SK-N-SH (cell line): ENCODE measurements at regions not wholly inside any gene's neighbourhood (a gene's known extent, or its start where the extent isn't known, plus 50 kb on each side); places are given as distances from the start of the nearest gene placed in this dataset.

Experiments used
- CTCF ChIA-PET: fragments of 300-600, 350-600 bp; formaldehyde crosslinking; extraction: SDS; loops from one replicate; lab custom pipeline; 2021; lab: Yijun Ruan, JAX
- POLR2A ChIA-PET: fragments of 350-600 bp; sonication (Branson Sonifier 250); formaldehyde crosslinking; extraction: SDS; loops from one replicate; lab custom pipeline; 2020; ENCODE audit warnings: antibody characterized with exemption, inconsistent platforms; lab: Yijun Ruan, JAX
- DNase-seq: peaks from one replicate; pipeline ENCODE4 v3.0.0; 2012
- H2AFZ ChIP-seq: fragments of 200-600 bp; sonication (generic); 2 replicates; pipeline ENCODE4 v1.8.1; 2016; ENCODE audit warnings: antibody characterized with exemption, mild to moderate bottlenecking, low read depth
- H3F3A ChIP-seq: fragments of 200-600 bp; sonication (generic); replicated peaks from 2 replicates; pipeline ENCODE3; 2016; ENCODE audit warnings: antibody characterized with exemption, mild to moderate bottlenecking; ENCODE audit not compliant: insufficient read depth
- H3K27ac ChIP-seq, 2 experiments: fragments of 200-500 bp in 1 of 2; fragments of 200-600 bp in 1 of 2; sonication (Bioruptor generic) in 1 of 2; sonication (generic), shearing (Covaris generic) in 1 of 2; 2 replicates each; pipeline versions ENCODE4 v1.5.1 to v1.6.1; 2014 to 2016; ENCODE audit warnings: low read depth in 2 of 2, inconsistent platforms in 1 of 2, low read length in 1 of 2, mild to moderate bottlenecking in 1 of 2, mixed read lengths in 1 of 2
- H3K27me3 ChIP-seq: fragments of 200-600 bp; sonication (generic), shearing (Covaris generic); 2 replicates; pipeline ENCODE4 v1.6.1; 2016; ENCODE audit warnings: mixed run types; ENCODE audit not compliant: insufficient read depth
- H3K36me3 ChIP-seq, 2 experiments: fragments of 200-500 bp in 1 of 2; fragments of 200-600 bp in 1 of 2; sonication (Bioruptor generic) in 1 of 2; sonication (generic) in 1 of 2; replicated peaks in 1 of 2; 2 replicates each; pipeline versions ENCODE3 to v1.5.1; 2014 to 2016; ENCODE audit warnings: low read length in 1 of 2, mild to moderate bottlenecking in 1 of 2; ENCODE audit not compliant: insufficient read depth in 2 of 2, control insufficient read depth in 1 of 2
- H3K4me1 ChIP-seq, 2 experiments: fragments of 200-500 bp in 1 of 2; fragments of 200-600 bp in 1 of 2; sonication (Bioruptor generic) in 1 of 2; sonication (generic), shearing (Covaris generic) in 1 of 2; 2 replicates each; pipeline versions ENCODE4 v1.5.1 to v1.6.1; 2014 to 2016; ENCODE audit warnings: low read depth in 1 of 2, low read length in 1 of 2, mixed run types in 1 of 2; ENCODE audit not compliant: insufficient read depth in 2 of 2, control insufficient read depth in 1 of 2
- H3K4me2 ChIP-seq: fragments of 200-600 bp; sonication (generic), shearing (Covaris generic); 2 replicates; pipeline ENCODE4 v1.6.1; 2017; ENCODE audit warnings: mixed run types
- H3K4me3 ChIP-seq, 2 experiments: fragments of 200-500 bp in 1 of 2; fragments of 200-600 bp in 1 of 2; sonication (Bioruptor generic) in 1 of 2; sonication (generic), shearing (Covaris generic) in 1 of 2; 2 replicates each; pipeline versions ENCODE4 v1.5.1 to v1.8.1; 2014 to 2016; ENCODE audit warnings: low read depth in 2 of 2, inconsistent platforms in 1 of 2, low read length in 1 of 2, mild to moderate bottlenecking in 1 of 2, mixed read lengths in 1 of 2, moderate library complexity in 1 of 2
- H3K79me2 ChIP-seq: fragments of 200-600 bp; sonication (generic); 2 replicates; pipeline ENCODE4 v1.8.1; 2017; ENCODE audit warnings: mild to moderate bottlenecking; ENCODE audit not compliant: insufficient read depth
- H3K9ac ChIP-seq: fragments of 200-600 bp; sonication (generic); 2 replicates; pipeline ENCODE4 v1.6.1; 2017; ENCODE audit warnings: mixed run types
- H3K9me2 ChIP-seq: fragments of 200-600 bp; sonication (generic); 2 replicates; pipeline ENCODE4 v1.6.1; 2017; ENCODE audit warnings: mixed run types
- H3K9me3 ChIP-seq: fragments of 200-600 bp; sonication (generic); 2 replicates; pipeline ENCODE4 v1.6.1; 2017; ENCODE audit warnings: mixed run types, mild to moderate bottlenecking, moderate library complexity
- H4K20me1 ChIP-seq: fragments of 200-600 bp; sonication (generic); 2 replicates; pipeline ENCODE4 v1.6.1; 2017; ENCODE audit warnings: mild to moderate bottlenecking, mixed run types; ENCODE audit not compliant: insufficient read depth
- CHD2 ChIP-seq: fragments of 150-350 bp; IDR thresholded peaks from 2 replicates; pipeline ENCODE4 v1.6.1; 2018; ENCODE audit warnings: low read length; ENCODE audit not compliant: partially characterized antibody
- EZH2phosphoT487 ChIP-seq: fragments of 200-600 bp; sonication (generic); IDR thresholded peaks from 2 replicates; pipeline ENCODE4 v1.6.1; 2017; ENCODE audit warnings: low read depth, mixed run types, mild to moderate bottlenecking, antibody characterized with exemption, moderate library complexity, borderline replicate concordance
- FOXJ3 ChIP-seq: sonication (generic); formaldehyde crosslinking; IDR thresholded peaks from 2 replicates; pipeline ENCODE4 v1.5.1; 2020; ENCODE audit warnings: mild to moderate bottlenecking, missing genetic modification reagents
- JUND ChIP-seq: IDR thresholded peaks from 2 replicates; pipeline ENCODE4 v1.4.0; 2012
- MXI1 ChIP-seq: IDR thresholded peaks from 2 replicates; pipeline ENCODE4 v1.6.1; 2012; ENCODE audit warnings: mild to moderate bottlenecking, low read depth, low read length, improper control_type of control experiment
- RCOR1 ChIP-seq: fragments of 150-350 bp; IDR thresholded peaks from 2 replicates; pipeline ENCODE4 v1.6.1; 2017; ENCODE audit warnings: antibody characterized with exemption, low read length
- RFX5 ChIP-seq: IDR thresholded peaks from 2 replicates; pipeline ENCODE4 v1.6.1; 2012; ENCODE audit warnings: mild to moderate bottlenecking, improper control_type of control experiment, low read length
- RXRA ChIP-seq: IDR thresholded peaks from 2 replicates; pipeline ENCODE4 v1.4.0; 2012; ENCODE audit warnings: low read depth, mild to moderate bottlenecking, borderline replicate concordance
- SIN3A ChIP-seq: IDR thresholded peaks from 2 replicates; pipeline ENCODE4 v1.6.1; 2012; ENCODE audit warnings: low read depth, mild to moderate bottlenecking, low read length, moderate library complexity, borderline replicate concordance
- TAF1 ChIP-seq: IDR thresholded peaks from 2 replicates; pipeline ENCODE4 v1.6.1; 2012; ENCODE audit warnings: low read depth, mild to moderate bottlenecking, low read length, moderate library complexity, borderline replicate concordance
- TCF12 ChIP-seq: IDR thresholded peaks from 2 replicates; pipeline ENCODE4 v1.4.0; 2012
- WGBS: methylation state at CpG from one replicate; pipeline ENCODE4 v1.1.6; 2017; ENCODE audit warnings: low lambda C conversion rate; 5-methylcytosine and 5-hydroxymethylcytosine counted together
- TF ChIP-seq, protein P1 (sequence below): IDR thresholded peaks from 2 replicates; pipeline ENCODE4 v1.4.0; 2012; ENCODE audit warnings: low read depth, borderline replicate concordance
- TF ChIP-seq, protein P2 (sequence below): IDR thresholded peaks from 2 replicates; pipeline ENCODE4; 2012
- TF ChIP-seq, protein P3 (sequence below): IDR thresholded peaks from 2 replicates; pipeline ENCODE4 v1.6.1; 2012; ENCODE audit warnings: mild to moderate bottlenecking, low read depth, low read length, moderate library complexity
- TF ChIP-seq, protein P4 (sequence below): IDR thresholded peaks from 2 replicates; pipeline ENCODE4 v1.4.0; 2012; ENCODE audit warnings: low read depth
- TF ChIP-seq, protein P5 (sequence below): fragments of 150-350 bp; IDR thresholded peaks from 2 replicates; pipeline ENCODE4 v1.6.1; 2016; ENCODE audit warnings: mild to moderate bottlenecking, low read depth, low read length

DNA sequence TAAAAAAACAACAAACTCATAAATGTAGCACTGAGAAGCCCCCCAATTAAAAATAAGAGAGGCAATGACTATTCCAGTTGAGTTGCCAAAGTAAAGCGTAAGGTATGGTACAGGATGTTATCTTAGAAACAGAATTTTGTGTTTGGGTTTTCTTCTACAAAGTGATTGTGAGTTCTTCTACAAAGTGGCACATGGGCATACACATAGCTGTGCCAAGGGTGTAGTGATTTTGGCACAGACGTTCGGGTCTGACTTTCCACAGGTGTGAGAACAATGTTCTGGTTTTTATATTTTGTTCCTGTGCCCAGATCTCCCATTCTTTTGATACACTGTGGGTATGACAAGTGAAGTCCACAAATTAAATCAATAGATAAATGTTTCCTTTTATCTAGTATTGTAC lies 190.1 kb upstream of the CSNK1A1L start (continued):
- TF ChIP-seq, protein P1, sequence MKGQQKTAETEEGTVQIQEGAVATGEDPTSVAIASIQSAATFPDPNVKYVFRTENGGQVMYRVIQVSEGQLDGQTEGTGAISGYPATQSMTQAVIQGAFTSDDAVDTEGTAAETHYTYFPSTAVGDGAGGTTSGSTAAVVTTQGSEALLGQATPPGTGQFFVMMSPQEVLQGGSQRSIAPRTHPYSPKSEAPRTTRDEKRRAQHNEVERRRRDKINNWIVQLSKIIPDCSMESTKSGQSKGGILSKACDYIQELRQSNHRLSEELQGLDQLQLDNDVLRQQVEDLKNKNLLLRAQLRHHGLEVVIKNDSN, result no peak
- TF ChIP-seq SIN3A (no peak), TCF12 (no peak), MXI1 (no peak), JUND (no peak), TAF1 (no peak)
- TF ChIP-seq, protein P2, sequence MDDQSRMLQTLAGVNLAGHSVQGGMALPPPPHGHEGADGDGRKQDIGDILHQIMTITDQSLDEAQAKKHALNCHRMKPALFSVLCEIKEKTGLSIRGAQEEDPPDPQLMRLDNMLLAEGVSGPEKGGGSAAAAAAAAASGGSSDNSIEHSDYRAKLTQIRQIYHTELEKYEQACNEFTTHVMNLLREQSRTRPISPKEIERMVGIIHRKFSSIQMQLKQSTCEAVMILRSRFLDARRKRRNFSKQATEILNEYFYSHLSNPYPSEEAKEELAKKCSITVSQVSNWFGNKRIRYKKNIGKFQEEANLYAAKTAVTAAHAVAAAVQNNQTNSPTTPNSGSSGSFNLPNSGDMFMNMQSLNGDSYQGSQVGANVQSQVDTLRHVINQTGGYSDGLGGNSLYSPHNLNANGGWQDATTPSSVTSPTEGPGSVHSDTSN, result no peak

DNA sequence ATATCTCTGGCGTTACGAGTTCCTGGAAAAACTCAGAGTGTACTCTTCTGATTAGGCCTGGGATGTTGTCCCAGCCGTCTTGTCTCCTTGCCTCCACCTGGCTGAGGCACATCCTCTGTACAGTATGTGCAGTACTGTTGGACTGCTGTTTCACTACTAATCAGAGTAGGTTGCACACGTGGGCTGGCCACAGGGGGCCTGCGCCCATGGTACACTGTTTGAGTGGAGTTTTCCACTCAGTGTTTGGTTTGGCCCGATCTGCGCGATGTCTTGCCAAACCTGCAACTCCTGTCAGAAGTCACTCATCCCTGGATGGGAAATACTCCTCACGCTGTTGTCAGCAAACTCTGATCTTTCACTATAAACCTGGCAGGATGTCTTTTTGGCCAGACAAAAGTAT lies 189.6 kb upstream of the CSNK1A1L start:
- ChIA-PET POLR2A (no interaction called here), CTCF (no interaction called here)
- H3K9ac ChIP-seq, result no peak overlapping the region
- H3K9me3 ChIP-seq, result no peaks in the 10 kb centered on the region
- no peaks in the 10 kb centered on the region for H3K9me2 ChIP-seq
- H2AFZ ChIP-seq, result 0 out of 2 replicates have a peak overlapping the region, but pooled peaks have one; percentile 10
- no peaks in the 10 kb centered on the region for H3K79me2 ChIP-seq
- no peaks in the 10 kb centered on the region for H4K20me1 ChIP-seq
- peak overlapping the region in 1 of 2 experiments; percentile 37; a peak in 2 of 4 replicates for H3K27ac ChIP-seq
- DNase-seq, result no peak
- H3K4me1 ChIP-seq, result no peaks in the 10 kb centered on the region
- WGBS, result 27% methylated on average over 6 of the region's 9 CpGs
- no peaks in the 10 kb centered on the region for H3K36me3 ChIP-seq
- no peaks in the 10 kb centered on the region for H3F3A ChIP-seq
- no peak overlapping the region for H3K4me3 ChIP-seq
- no peak overlapping the region for H3K4me2 ChIP-seq
- TF ChIP-seq JUND (no peak), CHD2 (no peak), RCOR1 (no peak), RFX5 (no peak), SIN3A (no peak), RXRA (no peak), EZH2phosphoT487 (no peak), FOXJ3 (CRISPR knock-in tag) (no peak)
- TF ChIP-seq, protein P3, sequence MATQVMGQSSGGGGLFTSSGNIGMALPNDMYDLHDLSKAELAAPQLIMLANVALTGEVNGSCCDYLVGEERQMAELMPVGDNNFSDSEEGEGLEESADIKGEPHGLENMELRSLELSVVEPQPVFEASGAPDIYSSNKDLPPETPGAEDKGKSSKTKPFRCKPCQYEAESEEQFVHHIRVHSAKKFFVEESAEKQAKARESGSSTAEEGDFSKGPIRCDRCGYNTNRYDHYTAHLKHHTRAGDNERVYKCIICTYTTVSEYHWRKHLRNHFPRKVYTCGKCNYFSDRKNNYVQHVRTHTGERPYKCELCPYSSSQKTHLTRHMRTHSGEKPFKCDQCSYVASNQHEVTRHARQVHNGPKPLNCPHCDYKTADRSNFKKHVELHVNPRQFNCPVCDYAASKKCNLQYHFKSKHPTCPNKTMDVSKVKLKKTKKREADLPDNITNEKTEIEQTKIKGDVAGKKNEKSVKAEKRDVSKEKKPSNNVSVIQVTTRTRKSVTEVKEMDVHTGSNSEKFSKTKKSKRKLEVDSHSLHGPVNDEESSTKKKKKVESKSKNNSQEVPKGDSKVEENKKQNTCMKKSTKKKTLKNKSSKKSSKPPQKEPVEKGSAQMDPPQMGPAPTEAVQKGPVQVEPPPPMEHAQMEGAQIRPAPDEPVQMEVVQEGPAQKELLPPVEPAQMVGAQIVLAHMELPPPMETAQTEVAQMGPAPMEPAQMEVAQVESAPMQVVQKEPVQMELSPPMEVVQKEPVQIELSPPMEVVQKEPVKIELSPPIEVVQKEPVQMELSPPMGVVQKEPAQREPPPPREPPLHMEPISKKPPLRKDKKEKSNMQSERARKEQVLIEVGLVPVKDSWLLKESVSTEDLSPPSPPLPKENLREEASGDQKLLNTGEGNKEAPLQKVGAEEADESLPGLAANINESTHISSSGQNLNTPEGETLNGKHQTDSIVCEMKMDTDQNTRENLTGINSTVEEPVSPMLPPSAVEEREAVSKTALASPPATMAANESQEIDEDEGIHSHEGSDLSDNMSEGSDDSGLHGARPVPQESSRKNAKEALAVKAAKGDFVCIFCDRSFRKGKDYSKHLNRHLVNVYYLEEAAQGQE, result no peak
- TF ChIP-seq, protein P4, sequence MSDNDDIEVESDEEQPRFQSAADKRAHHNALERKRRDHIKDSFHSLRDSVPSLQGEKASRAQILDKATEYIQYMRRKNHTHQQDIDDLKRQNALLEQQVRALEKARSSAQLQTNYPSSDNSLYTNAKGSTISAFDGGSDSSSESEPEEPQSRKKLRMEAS, result no peak
- TF ChIP-seq, protein P5, sequence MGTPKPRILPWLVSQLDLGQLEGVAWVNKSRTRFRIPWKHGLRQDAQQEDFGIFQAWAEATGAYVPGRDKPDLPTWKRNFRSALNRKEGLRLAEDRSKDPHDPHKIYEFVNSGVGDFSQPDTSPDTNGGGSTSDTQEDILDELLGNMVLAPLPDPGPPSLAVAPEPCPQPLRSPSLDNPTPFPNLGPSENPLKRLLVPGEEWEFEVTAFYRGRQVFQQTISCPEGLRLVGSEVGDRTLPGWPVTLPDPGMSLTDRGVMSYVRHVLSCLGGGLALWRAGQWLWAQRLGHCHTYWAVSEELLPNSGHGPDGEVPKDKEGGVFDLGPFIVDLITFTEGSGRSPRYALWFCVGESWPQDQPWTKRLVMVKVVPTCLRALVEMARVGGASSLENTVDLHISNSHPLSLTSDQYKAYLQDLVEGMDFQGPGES, result no peak
- H3K27me3 ChIP-seq, result no peaks in the 10 kb centered on the region
